C4-2B (cell line): ENCODE measurements at regions not wholly inside any gene's neighbourhood (a gene's known extent, or its start where the extent isn't known, plus 50 kb on each side); places are given as distances from the start of the nearest gene placed in this dataset.

ENCODE experiments used
- CTCF ChIP-seq: fragments of 450-650 bp; conservative IDR thresholded peaks from 2 replicates; pipeline ENCODE4 v1.5.1; 2017; ENCODE audit warnings: mild to moderate bottlenecking
- ZFX ChIP-seq: fragments of 450-650 bp; IDR thresholded peaks from 2 replicates; pipeline ENCODE4 v1.6.1; 2017

GRCh38 chr5:103450333-103451061 is 112.1 kb downstream of the NUDT12 start:
- no peak for TF ChIP-seq CTCF
- no peak for TF ChIP-seq ZFX
